ENCODE measurements at regions not wholly inside any gene's neighbourhood (a gene's known extent, or its start where the extent isn't known, plus 50 kb on each side); places are given as distances from the start of the nearest gene placed in this dataset.
A peak's percentile ranks its signal among the peaks of the same experiment; 100 is the strongest.

- no peaks in the 10 kb centered on the region for H3K36me3 ChIP-seq (ENCODE audit: low read depth)
- no peak overlapping the region for H3K4me3 ChIP-seq (ENCODE audit: severe bottlenecking)
- no peaks in the 10 kb centered on the region for H3K9me3 ChIP-seq (ENCODE audit: severe bottlenecking)
- H3K4me1 ChIP-seq (ENCODE audit: insufficient read depth, poor library complexity, severe bottlenecking): no peaks in the 10 kb centered on the region
- ATAC-seq (ENCODE audit: low read depth) (0 out of 3 replicates have a peak, but pooled peaks have one; percentile 10), DNase-seq (ENCODE audit: low spot score) (no peak)
- no peak overlapping the region for H3K27ac ChIP-seq (ENCODE audit: poor library complexity, severe bottlenecking)
- no peaks in the 10 kb centered on the region for H3K27me3 ChIP-seq (ENCODE audit: insufficient read depth, poor library complexity, severe bottlenecking)
- no peak for TF ChIP-seq CTCF (IDR thresholded peaks at IDR 0.05; ENCODE audit: poor library complexity, severe bottlenecking)
Measured at GRCh38 chr15:94736236-94736635, 504.9 kb downstream of the MCTP2 start.

GRCh38 chr15:94739639-94740038 is 508.3 kb downstream of the MCTP2 start:
- ATAC-seq (ENCODE audit: low read depth) (no peak), DNase-seq (ENCODE audit: low spot score) (no peak)
- Histone ChIP-seq H3K36me3 (ENCODE audit: low read depth) (no peaks in the 10 kb centered on the region), H3K27me3 (ENCODE audit: insufficient read depth, poor library complexity, severe bottlenecking) (no peaks in the 10 kb centered on the region), H3K9me3 (ENCODE audit: severe bottlenecking) (no peaks in the 10 kb centered on the region), H3K27ac (ENCODE audit: poor library complexity, severe bottlenecking) (no peak overlapping the region), H3K4me1 (ENCODE audit: insufficient read depth, poor library complexity, severe bottlenecking) (peaks cover 13% of the 10 kb centered on the region), H3K4me3 (ENCODE audit: severe bottlenecking) (no peak overlapping the region)
- TF ChIP-seq CTCF (IDR thresholded peaks at IDR 0.05; ENCODE audit: poor library complexity, severe bottlenecking): no peak

GRCh38 chr15:94740469-94740868 is 509.1 kb downstream of the MCTP2 start:
- ATAC-seq (ENCODE audit: low read depth) (no peak), DNase-seq (ENCODE audit: low spot score) (no peak)
- Histone ChIP-seq H3K4me3 (ENCODE audit: severe bottlenecking) (no peak overlapping the region), H3K36me3 (ENCODE audit: low read depth) (no peaks in the 10 kb centered on the region), H3K9me3 (ENCODE audit: severe bottlenecking) (no peaks in the 10 kb centered on the region), H3K27ac (ENCODE audit: poor library complexity, severe bottlenecking) (no peak overlapping the region), H3K4me1 (ENCODE audit: insufficient read depth, poor library complexity, severe bottlenecking) (peaks cover 18% of the 10 kb centered on the region), H3K27me3 (ENCODE audit: insufficient read depth, poor library complexity, severe bottlenecking) (no peaks in the 10 kb centered on the region)
- no peak for TF ChIP-seq CTCF (IDR thresholded peaks at IDR 0.05; ENCODE audit: poor library complexity, severe bottlenecking)

- TF ChIP-seq CTCF (IDR thresholded peaks at IDR 0.05; ENCODE audit: poor library complexity, severe bottlenecking): no peak
- Histone ChIP-seq H3K27ac (ENCODE audit: poor library complexity, severe bottlenecking) (peak overlapping the region; percentile 41), H3K9me3 (ENCODE audit: severe bottlenecking) (no peaks in the 10 kb centered on the region), H3K4me1 (ENCODE audit: insufficient read depth, poor library complexity, severe bottlenecking) (peaks cover 19% of the 10 kb centered on the region), H3K36me3 (ENCODE audit: low read depth) (no peaks in the 10 kb centered on the region), H3K27me3 (ENCODE audit: insufficient read depth, poor library complexity, severe bottlenecking) (no peaks in the 10 kb centered on the region), H3K4me3 (ENCODE audit: severe bottlenecking) (no peak overlapping the region)
- ATAC-seq (ENCODE audit: low read depth): peak; percentile 88
- peak; percentile 77 for DNase-seq (ENCODE audit: low spot score)
Measured at GRCh38 chr15:94743668-94744067, 512.3 kb downstream of the MCTP2 start.

GRCh38 chr15:94744080-94744793 is 512.9 kb downstream of the MCTP2 start:
- no peak for TF ChIP-seq CTCF (IDR thresholded peaks at IDR 0.05; ENCODE audit: poor library complexity, severe bottlenecking)
- no peak for ATAC-seq (ENCODE audit: low read depth)
- H3K4me3 ChIP-seq (ENCODE audit: severe bottlenecking): no peak overlapping the region
- H3K4me1 ChIP-seq (ENCODE audit: insufficient read depth, poor library complexity, severe bottlenecking): peaks cover 19% of the 10 kb centered on the region
- no peaks in the 10 kb centered on the region for H3K27me3 ChIP-seq (ENCODE audit: insufficient read depth, poor library complexity, severe bottlenecking)
- DNase-seq (ENCODE audit: low spot score): no peak
- H3K27ac ChIP-seq (ENCODE audit: poor library complexity, severe bottlenecking): peak overlapping the region; percentile 41
- no peaks in the 10 kb centered on the region for H3K36me3 ChIP-seq (ENCODE audit: low read depth)
- no peaks in the 10 kb centered on the region for H3K9me3 ChIP-seq (ENCODE audit: severe bottlenecking)
